HG03354 (cell line): ENCODE measurements at regions not wholly inside any gene's neighbourhood (a gene's known extent, or its start where the extent isn't known, plus 50 kb on each side); places are given as distances from the start of the nearest gene placed in this dataset.
"Not testable (repeated sequence)": the region's sequence is repeated elsewhere in the genome, so short reads cannot be mapped to it uniquely, and the experiment has no call there.

Source experiments
- ATAC-seq: cut with Tn5 transposase; IDR thresholded peaks from one replicate; pipeline ENCODE4 v1.9.1; 2021; ENCODE audit warnings: mild to moderate bottlenecking; ENCODE audit not compliant: unreplicated experiment, poor library complexity, severe bottlenecking

GRCh38 chr11:95426823-95427462 lies 195.9 kb upstream of the SESN3 start:
- no peak for ATAC-seq

GRCh38 chr11:95419915-95420314 lies 188.9 kb upstream of the SESN3 start:
- ATAC-seq = no peak

- ATAC-seq = no peak
These were observed 187.9 kb upstream of the SESN3 start for GRCh38 chr11:95418916-95419315.

GRCh38 chr11:95417832-95418231 lies 186.8 kb upstream of the SESN3 start:
- ATAC-seq = no peak

- ATAC-seq = no peak
These were observed 184.9 kb upstream of the SESN3 start for GRCh38 chr11:95415837-95416304.

- no peak for ATAC-seq
These were observed 183.2 kb upstream of the SESN3 start for GRCh38 chr11:95414217-95414616.

GRCh38 chr11:95413761-95414160 lies 182.8 kb upstream of the SESN3 start:
- no peak for ATAC-seq

GRCh38 chr11:95413021-95413420 lies 182.0 kb upstream of the SESN3 start:
- no peak for ATAC-seq

- ATAC-seq = no peak
These were observed 181.1 kb upstream of the SESN3 start for GRCh38 chr11:95412074-95412473.

- not testable (repeated sequence) for ATAC-seq
These were observed 179.7 kb upstream of the SESN3 start for GRCh38 chr11:95410707-95411106.

GRCh38 chr11:95406271-95406670 lies 175.3 kb upstream of the SESN3 start:
- no peak for ATAC-seq

GRCh38 chr11:95404370-95404769 lies 173.4 kb upstream of the SESN3 start:
- ATAC-seq = no peak

- ATAC-seq = no peak
These were observed 167.6 kb upstream of the SESN3 start for GRCh38 chr11:95398437-95399112.

- no peak for ATAC-seq
These were observed 161.6 kb upstream of the SESN3 start for GRCh38 chr11:95392644-95393043.

- no peak for ATAC-seq
These were observed 158.4 kb upstream of the SESN3 start for GRCh38 chr11:95389427-95389826.

- no peak for ATAC-seq
These were observed 157.1 kb upstream of the SESN3 start for GRCh38 chr11:95388086-95388485.

GRCh38 chr11:95387325-95387724 lies 156.3 kb upstream of the SESN3 start:
- ATAC-seq = no peak

- ATAC-seq = no peak
These were observed 154.6 kb upstream of the SESN3 start for GRCh38 chr11:95385577-95385976.

GRCh38 chr11:95379479-95379878 lies 148.5 kb upstream of the SESN3 start:
- ATAC-seq = no peak

GRCh38 chr11:95378789-95379188 lies 147.8 kb upstream of the SESN3 start:
- ATAC-seq = no peak

- no peak for ATAC-seq
These were observed 147.1 kb upstream of the SESN3 start for GRCh38 chr11:95378111-95378510.
